SU-DHL-6 (cell line): ENCODE measurements at regions not wholly inside any gene's neighbourhood (a gene's known extent, or its start where the extent isn't known, plus 50 kb on each side); places are given as distances from the start of the nearest gene placed in this dataset.

ENCODE experiments used
- CTCF ChIP-seq: fragments of 200-600 bp; sonication (generic); IDR thresholded peaks from one replicate; pipeline ENCODE4 v1.5.1; 2017; ENCODE audit warnings: antibody characterized with exemption, mild to moderate bottlenecking, low read length, moderate library complexity; ENCODE audit not compliant: insufficient read depth, poor library complexity, severe bottlenecking
- EZH2phosphoT487 ChIP-seq: fragments of 200-600 bp; sonication (generic), shearing (Covaris generic); conservative IDR thresholded peaks from 2 replicates; pipeline ENCODE4 v1.6.1; 2018; ENCODE audit warnings: mild to moderate bottlenecking, antibody characterized with exemption, low read length, moderate library complexity, mixed read lengths

GRCh38 chr3:110822971-110823370, 248.6 kb upstream of the NECTIN3 start:
- TF ChIP-seq CTCF (no peak), EZH2phosphoT487 (no peak)
